ENCODE measurements at regions not wholly inside any gene's neighbourhood (a gene's known extent, or its start where the extent isn't known, plus 50 kb on each side); places are given as distances from the start of the nearest gene placed in this dataset.

DNA sequence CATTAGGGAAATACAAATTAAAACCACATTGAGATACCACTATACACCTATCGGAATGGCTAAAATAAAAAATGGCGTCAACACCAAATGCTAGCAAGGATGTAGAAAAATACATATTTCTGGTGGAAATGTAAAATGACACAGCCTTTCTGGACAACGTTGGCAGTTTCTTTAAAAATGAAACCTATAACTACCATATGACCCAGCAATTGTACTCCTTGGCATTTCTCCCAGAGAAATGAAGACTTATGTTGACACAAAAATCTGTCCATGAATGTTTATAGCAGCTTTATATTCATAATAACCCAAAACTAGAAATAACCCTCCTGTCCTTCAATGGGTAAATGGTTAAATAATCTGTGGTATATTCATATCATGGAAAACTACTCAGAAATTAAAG lies 188.7 kb upstream of the RAD23B start:
- WGBS (ENCODE audit: insufficient coverage): 100% methylated on average over 1 of the region's 3 CpGs
- H3K4me3 Mint-ChIP-seq: no peak overlapping the region
- Histone ChIP-seq H3K27me3 (ENCODE audit: control insufficient read depth, insufficient read depth, low read length) (no peaks in the 10 kb centered on the region), H3K27ac (ENCODE audit: low read length) (no peak overlapping the region), H3K4me1 (ENCODE audit: control insufficient read depth, insufficient read depth, low read length) (no peaks in the 10 kb centered on the region), H3K4me3 (ENCODE audit: low read length) (no peak overlapping the region), H3K9me3 (ENCODE audit: control insufficient read depth, insufficient read depth, low read length) (no peaks in the 10 kb centered on the region), H3K36me3 (ENCODE audit: control insufficient read depth, insufficient read depth, low read length) (no peaks in the 10 kb centered on the region)
- intact Hi-C loops (cut with micrococcal nuclease): no loop called here
- no peak overlapping the region for H3K27ac Mint-ChIP-seq
- TF ChIP-seq, protein P1, sequence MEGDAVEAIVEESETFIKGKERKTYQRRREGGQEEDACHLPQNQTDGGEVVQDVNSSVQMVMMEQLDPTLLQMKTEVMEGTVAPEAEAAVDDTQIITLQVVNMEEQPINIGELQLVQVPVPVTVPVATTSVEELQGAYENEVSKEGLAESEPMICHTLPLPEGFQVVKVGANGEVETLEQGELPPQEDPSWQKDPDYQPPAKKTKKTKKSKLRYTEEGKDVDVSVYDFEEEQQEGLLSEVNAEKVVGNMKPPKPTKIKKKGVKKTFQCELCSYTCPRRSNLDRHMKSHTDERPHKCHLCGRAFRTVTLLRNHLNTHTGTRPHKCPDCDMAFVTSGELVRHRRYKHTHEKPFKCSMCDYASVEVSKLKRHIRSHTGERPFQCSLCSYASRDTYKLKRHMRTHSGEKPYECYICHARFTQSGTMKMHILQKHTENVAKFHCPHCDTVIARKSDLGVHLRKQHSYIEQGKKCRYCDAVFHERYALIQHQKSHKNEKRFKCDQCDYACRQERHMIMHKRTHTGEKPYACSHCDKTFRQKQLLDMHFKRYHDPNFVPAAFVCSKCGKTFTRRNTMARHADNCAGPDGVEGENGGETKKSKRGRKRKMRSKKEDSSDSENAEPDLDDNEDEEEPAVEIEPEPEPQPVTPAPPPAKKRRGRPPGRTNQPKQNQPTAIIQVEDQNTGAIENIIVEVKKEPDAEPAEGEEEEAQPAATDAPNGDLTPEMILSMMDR (IDR thresholded peaks at IDR 0.05): no peak
- DNase-seq: no peak
- no peak for ATAC-seq
- H3K36me3 Mint-ChIP-seq: peaks cover 3% of the 10 kb centered on the region
- H3K4me1 Mint-ChIP-seq: no peaks in the 10 kb centered on the region
- peaks cover 0 to 2% of the 10 kb centered on the region in 2 donors for H3K9me3 Mint-ChIP-seq
- peaks cover 6 to 15% of the 10 kb centered on the region in 2 donors for H3K27me3 Mint-ChIP-seq (ENCODE audit: low read depth in 2 of 2)

- Histone ChIP-seq H3K9me3 (ENCODE audit: control insufficient read depth, insufficient read depth, low read length) (no peaks in the 10 kb centered on the region), H3K27me3 (ENCODE audit: control insufficient read depth, insufficient read depth, low read length) (no peaks in the 10 kb centered on the region), H3K36me3 (ENCODE audit: control insufficient read depth, insufficient read depth, low read length) (no peaks in the 10 kb centered on the region), H3K4me3 (ENCODE audit: low read length) (no peak overlapping the region), H3K4me1 (ENCODE audit: control insufficient read depth, insufficient read depth, low read length) (no peaks in the 10 kb centered on the region), H3K27ac (ENCODE audit: low read length) (no peak overlapping the region)
- Mint-ChIP-seq H3K36me3 (no peaks in the 10 kb centered on the region), H3K4me3 (no peak overlapping the region), H3K27ac (no peak overlapping the region), H3K4me1 (no peaks in the 10 kb centered on the region), H3K9me3 (peaks cover 0 to 5% of the 10 kb centered on the region in 2 donors), H3K27me3 (ENCODE audit: low read depth in 2 of 2) (peaks cover 0 to 2% of the 10 kb centered on the region in 2 donors)
- ATAC-seq (no peak), DNase-seq (no peak)
- 83% methylated on average over 7 of the region's 7 CpGs for WGBS (ENCODE audit: insufficient coverage)
- TF ChIP-seq, protein P1 (IDR thresholded peaks at IDR 0.05): no peak
- intact Hi-C loops (cut with micrococcal nuclease): no loop called here
Measured at GRCh38 chr9:107100591-107100990, 182.5 kb upstream of the RAD23B start.

DNA sequence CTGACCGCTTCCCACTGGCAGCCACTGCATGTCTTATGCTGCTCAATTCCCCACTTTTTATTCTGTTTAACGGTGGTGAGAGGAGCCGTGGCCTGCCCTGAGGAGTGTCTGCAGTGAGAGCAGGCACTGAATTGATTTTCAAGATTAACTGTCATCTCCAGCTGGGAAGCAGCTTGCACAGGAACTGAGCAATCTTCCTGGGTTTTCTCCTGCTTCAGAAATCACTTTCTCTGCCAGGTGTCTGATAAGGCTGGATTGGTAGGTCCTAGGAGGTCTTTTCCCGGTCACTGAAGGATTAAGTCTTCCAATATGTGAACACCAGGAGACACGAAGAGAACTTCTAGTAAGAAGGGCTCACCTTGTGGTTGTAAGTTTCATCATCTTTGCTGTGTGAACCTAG lies 181.1 kb upstream of the RAD23B start:
- no peak overlapping the region for H3K4me3 Mint-ChIP-seq

DNA sequence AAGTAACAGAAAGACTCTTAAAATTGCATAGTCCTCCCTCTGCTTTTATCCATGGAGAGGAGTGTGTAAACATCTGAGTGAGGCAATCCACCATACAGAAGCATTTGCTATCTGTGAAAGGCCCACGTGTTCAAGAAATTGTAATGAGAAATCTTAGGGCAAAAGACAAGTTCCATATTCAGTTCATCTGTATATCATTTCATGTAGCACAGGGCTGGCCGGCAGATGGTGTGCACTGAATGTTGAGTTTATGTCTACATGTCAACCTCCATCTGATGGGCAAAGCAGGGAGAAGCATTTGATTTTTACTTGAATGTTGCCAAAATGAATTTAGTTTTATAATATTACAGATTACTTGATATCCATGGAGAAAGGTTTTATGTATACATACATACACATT lies 179.5 kb upstream of the RAD23B start:
- intact Hi-C loops (cut with micrococcal nuclease): no loop called here
- H3K4me3 Mint-ChIP-seq: no peak overlapping the region
- H3K4me1 Mint-ChIP-seq: no peaks in the 10 kb centered on the region
- no peaks in the 10 kb centered on the region for H3K27me3 ChIP-seq (ENCODE audit: control insufficient read depth, insufficient read depth, low read length)
- no peaks in the 10 kb centered on the region for H3K4me1 ChIP-seq (ENCODE audit: control insufficient read depth, insufficient read depth, low read length)
- TF ChIP-seq, protein P1 (IDR thresholded peaks at IDR 0.05): no peak
- H3K9me3 Mint-ChIP-seq: peaks cover 0 to 5% of the 10 kb centered on the region in 2 donors
- ATAC-seq (no peak), DNase-seq (no peak)
- H3K36me3 Mint-ChIP-seq: no peaks in the 10 kb centered on the region
- no peak overlapping the region for H3K4me3 ChIP-seq (ENCODE audit: low read length)
- peaks cover 1 to 8% of the 10 kb centered on the region in 2 donors for H3K27me3 Mint-ChIP-seq (ENCODE audit: low read depth in 2 of 2)
- no peak overlapping the region for H3K27ac Mint-ChIP-seq
- no peaks in the 10 kb centered on the region for H3K36me3 ChIP-seq (ENCODE audit: control insufficient read depth, insufficient read depth, low read length)
- no peak overlapping the region for H3K27ac ChIP-seq (ENCODE audit: low read length)
- 94% methylated on average over 2 of the region's 2 CpGs for WGBS (ENCODE audit: insufficient coverage)
- no peaks in the 10 kb centered on the region for H3K9me3 ChIP-seq (ENCODE audit: control insufficient read depth, insufficient read depth, low read length)

More for the DNA sequence above, 181.1 kb upstream of the RAD23B start:
- Histone ChIP-seq H3K36me3 (ENCODE audit: control insufficient read depth, insufficient read depth, low read length) (no peaks in the 10 kb centered on the region), H3K4me1 (ENCODE audit: control insufficient read depth, insufficient read depth, low read length) (no peaks in the 10 kb centered on the region), H3K4me3 (ENCODE audit: low read length) (no peak overlapping the region), H3K27me3 (ENCODE audit: control insufficient read depth, insufficient read depth, low read length) (no peaks in the 10 kb centered on the region), H3K27ac (ENCODE audit: low read length) (no peak overlapping the region), H3K9me3 (ENCODE audit: control insufficient read depth, insufficient read depth, low read length) (no peaks in the 10 kb centered on the region)
- Mint-ChIP-seq H3K36me3 (no peaks in the 10 kb centered on the region), H3K9me3 (peaks cover 0 to 5% of the 10 kb centered on the region in 2 donors), H3K27ac (no peak overlapping the region), H3K27me3 (ENCODE audit: low read depth in 2 of 2) (peaks cover 0 to 3% of the 10 kb centered on the region in 2 donors), H3K4me1 (no peaks in the 10 kb centered on the region)
- intact Hi-C loops (cut with micrococcal nuclease): no loop called here
- ATAC-seq: no peak
- WGBS (ENCODE audit: insufficient coverage): 90% methylated on average over 5 of the region's 5 CpGs
- DNase-seq: no peak
- TF ChIP-seq, protein P1 (IDR thresholded peaks at IDR 0.05): no peak
